ENCODE measurements at regions not wholly inside any gene's neighbourhood (a gene's known extent, or its start where the extent isn't known, plus 50 kb on each side); places are given as distances from the start of the nearest gene placed in this dataset.
"Not testable (repeated sequence)": the region's sequence is repeated elsewhere in the genome, so short reads cannot be mapped to it uniquely, and the experiment has no call there.

- POLR2A ChIA-PET, result no interaction called here
Measured at GRCh38 chr20:55090286-55090685, 614.9 kb downstream of the DOK5 start.

GRCh38 chr20:55086421-55086820, 611.0 kb downstream of the DOK5 start:
- Mint-ChIP-seq H3K36me3 (ENCODE audit: low read depth) (no peaks in the 10 kb centered on the region), H3K27ac (no peak overlapping the region), H3K9me3 (peaks cover 15% of the 10 kb centered on the region), H3K27me3 (no peaks in the 10 kb centered on the region), H3K4me1 (no peaks in the 10 kb centered on the region), H3K4me3 (no peak overlapping the region)
- no peak for DNase-seq
- ChIA-PET POLR2A (no interaction called here), CTCF (no interaction called here)

More at GRCh38 chr20:55090286-55090685, 614.9 kb downstream of the DOK5 start:
- Mint-ChIP-seq H3K4me1 (no peaks in the 10 kb centered on the region), H3K9me3 (peaks cover 16% of the 10 kb centered on the region), H3K4me3 (no peak overlapping the region), H3K36me3 (ENCODE audit: low read depth) (no peaks in the 10 kb centered on the region), H3K27me3 (no peaks in the 10 kb centered on the region), H3K27ac (no peak overlapping the region)
- CTCF ChIA-PET, result no interaction called here
- no peak for DNase-seq

GRCh38 chr20:55079917-55080316, 604.5 kb downstream of the DOK5 start:
- H3K36me3 Mint-ChIP-seq (ENCODE audit: low read depth), result no peaks in the 10 kb centered on the region
- DNase-seq, result no peak
- peaks cover 2% of the 10 kb centered on the region for H3K9me3 Mint-ChIP-seq
- H3K27me3 Mint-ChIP-seq, result no peaks in the 10 kb centered on the region
- CTCF ChIA-PET, result no interaction called here
- POLR2A ChIA-PET, result no interaction called here
- no peaks in the 10 kb centered on the region for H3K4me1 Mint-ChIP-seq
- H3K27ac Mint-ChIP-seq, result no peak overlapping the region
- no peak overlapping the region for H3K4me3 Mint-ChIP-seq

- H3K4me3 Mint-ChIP-seq; H3K9me3 Mint-ChIP-seq; H3K36me3 Mint-ChIP-seq (ENCODE audit: low read depth); H3K27ac Mint-ChIP-seq; DNase-seq; H3K27me3 Mint-ChIP-seq; POLR2A ChIA-PET; CTCF ChIA-PET; H3K4me1 Mint-ChIP-seq: not testable (repeated sequence)
Measured at GRCh38 chr20:55074266-55074840, 599.0 kb downstream of the DOK5 start.

- H3K27ac Mint-ChIP-seq, result no peak overlapping the region
- DNase-seq, result no peak
- no peaks in the 10 kb centered on the region for H3K36me3 Mint-ChIP-seq (ENCODE audit: low read depth)
- ChIA-PET CTCF (no interaction called here), POLR2A (no interaction called here)
- H3K27me3 Mint-ChIP-seq, result no peaks in the 10 kb centered on the region
- H3K4me3 Mint-ChIP-seq, result no peak overlapping the region
- no peaks in the 10 kb centered on the region for H3K4me1 Mint-ChIP-seq
- H3K9me3 Mint-ChIP-seq, result peaks cover 15% of the 10 kb centered on the region
Measured at GRCh38 chr20:55070001-55070400, 594.6 kb downstream of the DOK5 start.

GRCh38 chr20:55067158-55067825, 591.9 kb downstream of the DOK5 start:
- H3K27ac Mint-ChIP-seq, result no peak overlapping the region
- no peaks in the 10 kb centered on the region for H3K4me1 Mint-ChIP-seq
- ChIA-PET CTCF (no interaction called here), POLR2A (no interaction called here)
- no peaks in the 10 kb centered on the region for H3K27me3 Mint-ChIP-seq
- DNase-seq, result no peak
- H3K36me3 Mint-ChIP-seq (ENCODE audit: low read depth), result no peaks in the 10 kb centered on the region
- H3K4me3 Mint-ChIP-seq, result no peak overlapping the region
- H3K9me3 Mint-ChIP-seq, result peaks cover 24% of the 10 kb centered on the region

- Mint-ChIP-seq H3K4me3 (no peak overlapping the region), H3K27ac (no peak overlapping the region), H3K9me3 (peaks cover 8% of the 10 kb centered on the region), H3K27me3 (no peaks in the 10 kb centered on the region), H3K4me1 (no peaks in the 10 kb centered on the region), H3K36me3 (ENCODE audit: low read depth) (no peaks in the 10 kb centered on the region)
- CTCF ChIA-PET, result no interaction called here
- POLR2A ChIA-PET, result no interaction called here
- DNase-seq, result no peak
Measured at GRCh38 chr20:55058938-55059337, 583.5 kb downstream of the DOK5 start.

GRCh38 chr20:55057779-55058415, 582.5 kb downstream of the DOK5 start:
- Mint-ChIP-seq H3K9me3 (peaks cover 2% of the 10 kb centered on the region), H3K36me3 (ENCODE audit: low read depth) (no peaks in the 10 kb centered on the region), H3K27ac (no peak overlapping the region), H3K4me3 (no peak overlapping the region), H3K27me3 (no peaks in the 10 kb centered on the region), H3K4me1 (no peaks in the 10 kb centered on the region)
- CTCF ChIA-PET, result no interaction called here
- POLR2A ChIA-PET, result no interaction called here
- DNase-seq, result no peak

GRCh38 chr20:55054453-55054852, 579.1 kb downstream of the DOK5 start:
- POLR2A ChIA-PET, result no interaction called here
- H3K27ac Mint-ChIP-seq, result no peak overlapping the region
- CTCF ChIA-PET, result no interaction called here
- H3K9me3 Mint-ChIP-seq, result peaks cover 3% of the 10 kb centered on the region
- DNase-seq, result no peak
- no peak overlapping the region for H3K4me3 Mint-ChIP-seq
- H3K4me1 Mint-ChIP-seq, result no peaks in the 10 kb centered on the region
- H3K36me3 Mint-ChIP-seq (ENCODE audit: low read depth), result no peaks in the 10 kb centered on the region
- H3K27me3 Mint-ChIP-seq, result no peaks in the 10 kb centered on the region

- H3K9me3 Mint-ChIP-seq, result peaks cover 3% of the 10 kb centered on the region
- no peak for DNase-seq
- no peak overlapping the region for H3K27ac Mint-ChIP-seq
- H3K4me1 Mint-ChIP-seq, result no peaks in the 10 kb centered on the region
- no peaks in the 10 kb centered on the region for H3K27me3 Mint-ChIP-seq
- ChIA-PET POLR2A (no interaction called here), CTCF (no interaction called here)
- H3K4me3 Mint-ChIP-seq, result no peak overlapping the region
- no peaks in the 10 kb centered on the region for H3K36me3 Mint-ChIP-seq (ENCODE audit: low read depth)
Measured at GRCh38 chr20:55053389-55053788, 578.0 kb downstream of the DOK5 start.

GRCh38 chr20:55052459-55052858, 577.1 kb downstream of the DOK5 start:
- no peak for DNase-seq

GRCh38 chr20:55038684-55039083, 563.3 kb downstream of the DOK5 start:
- Mint-ChIP-seq H3K27ac (no peak overlapping the region), H3K4me3 (no peak overlapping the region)
- CTCF ChIA-PET, result no interaction called here

More at GRCh38 chr20:55052459-55052858, 577.1 kb downstream of the DOK5 start:
- Mint-ChIP-seq H3K4me3 (no peak overlapping the region), H3K36me3 (ENCODE audit: low read depth) (no peaks in the 10 kb centered on the region), H3K27me3 (no peaks in the 10 kb centered on the region), H3K9me3 (peaks cover 3% of the 10 kb centered on the region), H3K27ac (no peak overlapping the region), H3K4me1 (no peaks in the 10 kb centered on the region)
- ChIA-PET POLR2A (no interaction called here), CTCF (no interaction called here)

GRCh38 chr20:55031971-55032370, 556.6 kb downstream of the DOK5 start:
- no peaks in the 10 kb centered on the region for H3K27me3 Mint-ChIP-seq
- CTCF ChIA-PET, result no interaction called here
- DNase-seq, result no peak
- POLR2A ChIA-PET, result no interaction called here
- H3K9me3 Mint-ChIP-seq, result peaks cover 12% of the 10 kb centered on the region
- H3K4me1 Mint-ChIP-seq, result no peaks in the 10 kb centered on the region
- H3K27ac Mint-ChIP-seq, result no peak overlapping the region
- H3K36me3 Mint-ChIP-seq (ENCODE audit: low read depth), result no peaks in the 10 kb centered on the region
- no peak overlapping the region for H3K4me3 Mint-ChIP-seq

More at GRCh38 chr20:55038684-55039083, 563.3 kb downstream of the DOK5 start:
- H3K36me3 Mint-ChIP-seq (ENCODE audit: low read depth), result no peaks in the 10 kb centered on the region
- POLR2A ChIA-PET, result no interaction called here
- no peak for DNase-seq
- H3K4me1 Mint-ChIP-seq, result no peaks in the 10 kb centered on the region
- no peaks in the 10 kb centered on the region for H3K27me3 Mint-ChIP-seq
- H3K9me3 Mint-ChIP-seq, result peaks cover 13% of the 10 kb centered on the region

GRCh38 chr20:55014766-55015165, 539.4 kb downstream of the DOK5 start:
- no peak for DNase-seq
- H3K4me3 Mint-ChIP-seq, result no peak overlapping the region
- POLR2A ChIA-PET, result no interaction called here
- H3K9me3 Mint-ChIP-seq, result peaks cover 2% of the 10 kb centered on the region
- H3K27me3 Mint-ChIP-seq, result no peaks in the 10 kb centered on the region
- no peak overlapping the region for H3K27ac Mint-ChIP-seq
- CTCF ChIA-PET, result no interaction called here
- H3K36me3 Mint-ChIP-seq (ENCODE audit: low read depth), result no peaks in the 10 kb centered on the region
- H3K4me1 Mint-ChIP-seq, result no peaks in the 10 kb centered on the region

All from activated CD4-positive, alpha-beta T cell treated with anti-CD3 and anti-CD28 coated beads, Interleukin-2, amount 10 ng/mL, durations not matched to agents 7 days and 5 days (primary cell).